ENCODE measurements at regions not wholly inside any gene's neighbourhood (a gene's known extent, or its start where the extent isn't known, plus 50 kb on each side); places are given as distances from the start of the nearest gene placed in this dataset.
"Not testable (repeated sequence)": the region's sequence is repeated elsewhere in the genome, so short reads cannot be mapped to it uniquely, and the experiment has no call there.

- no peak overlapping the region for H3K27ac ChIP-seq
- DNase-seq (ENCODE audit: low read depth, low spot score) = no peak
Measured at GRCh38 chr18:2114765-2115164, 456.5 kb downstream of the METTL4 start.

DNA sequence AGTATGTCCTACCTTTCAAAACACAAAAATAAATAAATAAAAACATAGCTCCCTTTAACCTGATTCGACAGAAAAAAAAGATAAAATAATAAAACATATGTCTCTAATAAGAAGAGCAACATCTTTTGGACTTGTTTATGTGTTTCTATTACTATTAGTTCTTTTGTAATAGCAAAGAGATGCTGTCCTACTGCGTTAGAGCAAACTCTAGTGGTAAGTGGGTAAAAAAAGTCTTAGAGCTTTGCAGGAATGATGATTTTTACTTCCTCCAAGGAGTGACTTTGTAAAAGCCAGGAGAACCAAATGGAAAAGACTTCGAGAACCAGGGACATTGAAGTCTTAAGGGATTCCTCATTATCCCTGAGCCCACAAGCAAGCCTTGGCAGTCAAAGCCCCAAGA lies 450.1 kb downstream of the METTL4 start:
- H3K27ac ChIP-seq = no peak overlapping the region
- no peak for DNase-seq (ENCODE audit: low read depth, low spot score)

- DNase-seq (ENCODE audit: low read depth, low spot score) = no peak
- H3K27ac ChIP-seq = no peak overlapping the region
Measured at GRCh38 chr18:2123077-2123476, 448.2 kb downstream of the METTL4 start.

DNA sequence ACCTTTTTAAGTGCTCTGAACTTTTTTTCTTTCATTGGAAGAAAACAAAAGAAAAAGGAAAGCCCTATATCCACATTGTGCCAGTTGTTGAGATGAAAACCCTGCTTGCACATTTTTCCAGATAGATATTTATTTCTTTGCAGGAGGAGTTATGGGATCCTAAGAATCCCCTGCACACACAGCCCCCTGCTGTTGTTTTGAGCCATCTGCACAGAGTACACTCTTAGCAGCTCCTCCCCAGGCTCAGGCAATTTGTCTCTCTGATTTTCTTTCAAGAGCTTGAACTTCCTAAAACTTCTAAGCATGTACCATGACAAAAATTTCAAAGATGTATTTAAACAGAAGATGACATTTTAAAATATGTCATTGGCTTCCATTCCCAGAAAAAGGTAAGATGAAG lies 436.9 kb downstream of the METTL4 start:
- no peak for DNase-seq (ENCODE audit: low read depth, low spot score)
- H3K27ac ChIP-seq = no peak overlapping the region

DNA sequence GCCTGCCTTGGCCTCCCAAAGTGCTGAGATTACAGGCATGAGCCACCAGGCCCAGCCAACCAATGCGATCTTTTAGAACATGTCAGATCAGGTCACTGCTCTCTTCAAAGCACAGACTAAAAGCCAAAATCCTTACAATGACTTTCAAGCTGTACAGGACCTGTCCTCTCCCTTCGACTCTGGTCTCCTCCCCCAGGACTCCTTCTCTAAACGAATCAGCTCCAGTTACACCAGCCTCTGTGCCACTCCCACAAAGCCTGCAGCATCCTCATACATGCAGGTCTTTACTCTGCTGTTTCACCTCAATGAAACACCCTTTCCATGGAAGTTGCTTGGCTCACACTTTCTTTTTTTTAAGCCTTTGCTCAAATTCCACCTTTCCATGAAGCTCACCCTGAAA lies 436.0 kb downstream of the METTL4 start:
- no peak for DNase-seq (ENCODE audit: low read depth, low spot score)
- H3K27ac ChIP-seq = no peak overlapping the region

DNA sequence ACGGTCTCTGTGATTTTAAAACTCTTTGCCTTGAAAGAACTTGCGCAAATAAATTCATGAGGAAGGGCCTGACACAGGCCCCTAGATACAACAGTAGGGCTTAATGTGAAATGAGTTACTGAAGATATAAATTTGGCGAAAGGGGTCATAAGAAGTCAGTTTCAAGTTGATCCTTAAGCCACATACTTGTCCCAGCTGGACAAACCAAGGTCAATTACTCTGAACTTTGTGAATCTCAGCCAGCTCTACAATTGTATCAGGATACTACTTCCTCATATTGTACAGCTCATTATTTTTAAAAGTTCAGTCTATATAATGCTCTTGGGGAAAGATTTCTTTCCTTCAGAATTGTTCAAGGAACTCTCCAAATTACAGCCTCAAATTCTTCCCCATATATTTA lies 432.8 kb downstream of the METTL4 start:
- DNase-seq (ENCODE audit: low read depth, low spot score) = no peak
- H3K27ac ChIP-seq = no peak overlapping the region

DNA sequence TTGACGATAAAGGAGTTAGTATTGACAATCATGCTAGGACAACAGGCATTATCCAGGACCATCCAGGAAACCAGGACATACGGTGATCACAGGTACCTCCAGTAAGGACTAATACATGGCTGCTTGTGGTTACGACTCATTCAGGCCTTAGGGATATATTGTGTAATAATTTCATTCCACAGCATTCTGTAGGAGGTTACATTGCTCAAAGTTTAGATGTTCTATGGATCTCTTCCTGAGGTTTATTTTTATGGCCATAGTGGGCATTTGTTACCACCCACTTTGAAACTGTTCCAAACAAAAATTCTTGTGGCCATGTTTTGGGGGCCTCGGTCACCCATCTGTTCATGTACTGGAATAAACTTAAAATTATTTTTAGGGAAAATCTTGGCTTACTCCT lies 431.6 kb downstream of the METTL4 start:
- peak; percentile 51 for DNase-seq (ENCODE audit: low read depth, low spot score)

GRCh38 chr18:2143636-2144035 lies 427.7 kb downstream of the METTL4 start:
- H3K27ac ChIP-seq = no peak overlapping the region
- no peak for DNase-seq (ENCODE audit: low read depth, low spot score)

More for the DNA sequence above, 431.6 kb downstream of the METTL4 start:
- no peak overlapping the region for H3K27ac ChIP-seq

DNA sequence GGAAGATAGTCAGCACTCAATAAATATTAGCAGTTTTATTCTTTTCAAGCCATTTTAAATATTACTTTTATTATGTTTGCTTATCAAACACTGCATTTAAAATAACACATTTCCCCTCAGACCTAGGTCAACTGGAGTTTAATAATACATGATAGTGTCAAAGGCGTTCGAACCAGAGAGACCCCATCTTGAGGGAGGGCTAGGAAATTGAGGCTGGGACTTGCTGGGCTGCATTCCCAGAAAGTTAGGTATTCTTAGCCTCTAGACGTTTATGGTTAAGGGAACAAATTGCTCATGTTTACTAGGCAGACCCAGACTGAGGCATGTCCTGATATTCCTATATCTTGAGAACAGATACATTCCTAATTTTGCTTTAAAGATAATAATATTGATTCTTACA lies 426.5 kb downstream of the METTL4 start:
- H3K27ac ChIP-seq = no peak overlapping the region
- DNase-seq (ENCODE audit: low read depth, low spot score) = no peak

DNA sequence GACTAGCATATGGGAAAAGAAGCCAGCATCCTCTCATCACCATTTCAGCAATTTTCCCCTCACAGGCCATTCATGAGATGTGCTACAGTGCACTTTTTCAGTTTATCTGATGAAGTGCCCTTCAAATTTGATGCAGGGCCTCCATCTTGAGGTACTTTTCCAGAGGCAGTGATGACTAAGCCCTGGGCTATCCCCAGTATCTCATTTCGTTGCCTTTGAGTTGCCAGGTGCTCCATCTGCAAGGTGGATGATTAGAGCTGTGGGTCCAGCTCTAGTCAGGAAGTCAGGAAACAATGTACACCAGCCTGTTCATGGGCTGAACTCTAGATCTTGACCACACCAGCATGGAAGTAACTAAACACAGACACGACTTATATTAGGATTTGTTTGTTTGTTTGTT lies 425.2 kb downstream of the METTL4 start:
- no peak for DNase-seq (ENCODE audit: low read depth, low spot score)
- H3K27ac ChIP-seq = no peak overlapping the region

GRCh38 chr18:2146754-2147153 lies 424.6 kb downstream of the METTL4 start:
- no peak for DNase-seq (ENCODE audit: low read depth, low spot score)
- H3K27ac ChIP-seq = peak overlapping the region; percentile 91

DNA sequence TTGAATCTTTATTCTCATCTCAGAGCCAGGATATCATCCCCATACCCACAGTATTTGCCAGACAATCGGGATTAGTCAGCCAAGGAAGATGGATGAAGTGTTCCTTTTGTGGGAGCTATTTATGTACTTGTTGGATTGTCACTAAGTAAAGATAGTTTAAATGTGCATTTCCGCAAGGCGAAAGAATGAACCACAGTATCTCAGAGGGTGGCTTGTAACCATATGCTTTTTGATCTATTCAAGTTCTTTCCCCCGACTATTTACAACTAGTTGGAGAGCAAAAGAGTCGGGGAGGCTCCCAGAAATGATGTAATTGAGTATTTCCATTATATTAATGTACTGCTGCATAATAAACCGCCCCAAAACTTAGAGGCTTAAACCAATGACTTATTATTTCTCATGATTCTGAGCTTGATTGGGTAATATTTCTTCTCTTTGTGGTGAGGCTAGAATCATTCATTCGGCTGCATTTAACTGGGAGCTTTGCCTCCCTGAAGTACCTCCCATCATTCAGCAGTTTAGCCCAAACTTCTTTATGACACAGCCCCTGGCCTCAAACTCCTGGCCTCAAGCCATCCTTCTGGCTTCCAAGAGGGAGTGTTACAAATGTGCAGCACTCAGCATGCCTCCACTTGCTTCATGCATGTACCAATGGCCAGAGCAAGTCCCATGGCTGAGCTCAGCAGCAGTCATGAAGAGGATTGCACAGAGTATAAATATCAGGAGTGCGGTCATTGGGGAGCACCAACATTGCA lies 423.7 kb downstream of the METTL4 start:
- peak; percentile 95 for DNase-seq (ENCODE audit: low read depth, low spot score)
- peak overlapping the region; percentile 91 for H3K27ac ChIP-seq

DNA sequence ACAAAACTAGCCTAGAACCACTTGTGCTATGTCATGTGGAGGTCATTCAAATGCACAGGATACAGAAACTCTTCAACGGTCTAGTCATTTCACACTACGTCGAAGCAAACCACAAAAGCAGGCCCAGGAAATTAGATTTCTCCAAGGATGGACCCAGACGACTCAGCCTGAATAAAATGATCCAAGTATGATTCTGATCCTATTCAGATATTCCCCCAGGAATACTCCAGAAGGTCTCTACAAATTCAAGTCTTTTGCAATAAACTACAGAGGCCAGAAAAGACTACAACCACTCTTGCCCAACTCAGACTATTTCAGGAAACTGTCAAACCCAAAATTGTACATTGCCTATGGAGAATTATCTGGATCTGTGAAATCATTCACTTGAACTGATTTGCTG lies 422.5 kb downstream of the METTL4 start:
- no peak for DNase-seq (ENCODE audit: low read depth, low spot score)
- peak overlapping the region; percentile 91 for H3K27ac ChIP-seq

- peak overlapping the region; percentile 55 for H3K27ac ChIP-seq
Measured at GRCh38 chr18:2150566-2150965, 420.7 kb downstream of the METTL4 start.

GRCh38 chr18:2154278-2154677 lies 417.0 kb downstream of the METTL4 start:
- DNase-seq (ENCODE audit: low read depth, low spot score) = no peak

More at GRCh38 chr18:2150566-2150965, 420.7 kb downstream of the METTL4 start:
- no peak for DNase-seq (ENCODE audit: low read depth, low spot score)

DNA sequence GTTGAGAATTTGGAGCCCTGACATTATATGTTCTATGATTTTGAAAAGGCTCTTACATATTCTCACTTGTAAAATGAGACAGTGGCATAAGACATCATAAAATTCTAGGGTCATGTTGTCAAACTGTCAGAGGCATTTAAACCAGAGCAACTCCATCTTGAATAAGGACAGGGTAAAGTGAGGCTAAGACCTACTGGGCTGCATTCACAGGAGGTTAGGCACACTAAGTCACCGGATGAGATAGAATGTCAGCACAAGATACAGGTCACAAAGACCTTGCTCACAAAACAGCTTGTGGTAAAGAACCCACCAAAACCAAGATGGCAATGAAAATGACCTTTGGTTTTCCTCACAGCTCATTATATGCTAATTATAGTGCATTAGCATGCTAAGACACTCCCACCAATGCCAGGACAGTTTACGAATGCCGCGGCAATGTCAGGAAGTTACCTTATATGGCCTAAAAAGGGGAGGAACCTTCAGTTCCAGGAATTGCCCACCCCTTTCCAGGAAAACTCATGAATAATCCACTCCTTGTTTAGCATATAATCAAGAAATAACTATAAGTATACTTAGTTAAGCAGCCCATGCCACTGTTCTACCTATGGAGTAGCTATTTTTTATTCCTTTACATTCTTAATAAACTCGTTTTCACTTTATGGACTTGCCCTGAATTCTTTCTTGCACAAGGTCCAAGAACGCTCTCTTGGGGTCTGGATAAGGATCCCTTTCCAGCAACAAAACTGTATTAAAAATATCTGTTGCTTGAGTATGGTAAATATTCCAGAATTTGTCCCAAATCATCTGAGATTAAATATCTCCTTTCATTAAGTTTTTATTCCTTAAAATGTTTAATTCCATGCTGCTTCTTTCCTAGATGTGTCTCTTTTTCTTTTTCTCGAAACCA lies 406.4 kb downstream of the METTL4 start:
- DNase-seq (ENCODE audit: low read depth, low spot score) = no peak
- no peak overlapping the region for H3K27ac ChIP-seq

More at GRCh38 chr18:2154278-2154677, 417.0 kb downstream of the METTL4 start:
- H3K27ac ChIP-seq = no peak overlapping the region

DNA sequence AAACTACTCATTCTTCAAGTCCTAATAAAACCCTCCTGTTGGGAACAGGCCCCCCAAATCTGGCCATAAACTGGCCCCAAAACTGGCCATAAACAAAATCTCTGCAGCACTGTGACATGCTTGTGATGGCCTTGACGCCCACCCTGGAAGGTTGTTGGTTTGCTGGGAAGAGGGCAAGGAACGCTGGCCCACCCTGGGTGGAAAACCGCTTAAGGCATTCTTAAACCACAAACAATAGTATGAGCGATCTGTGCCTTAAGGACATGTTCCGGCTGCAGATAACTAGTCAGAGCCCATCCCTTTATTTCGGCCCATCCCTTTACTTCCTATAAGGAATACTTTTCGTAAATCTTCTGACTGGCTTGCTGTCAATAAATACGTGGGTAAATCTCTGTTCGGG lies 404.4 kb downstream of the METTL4 start:
- DNase-seq (ENCODE audit: low read depth, low spot score) = not testable (repeated sequence)

DNA sequence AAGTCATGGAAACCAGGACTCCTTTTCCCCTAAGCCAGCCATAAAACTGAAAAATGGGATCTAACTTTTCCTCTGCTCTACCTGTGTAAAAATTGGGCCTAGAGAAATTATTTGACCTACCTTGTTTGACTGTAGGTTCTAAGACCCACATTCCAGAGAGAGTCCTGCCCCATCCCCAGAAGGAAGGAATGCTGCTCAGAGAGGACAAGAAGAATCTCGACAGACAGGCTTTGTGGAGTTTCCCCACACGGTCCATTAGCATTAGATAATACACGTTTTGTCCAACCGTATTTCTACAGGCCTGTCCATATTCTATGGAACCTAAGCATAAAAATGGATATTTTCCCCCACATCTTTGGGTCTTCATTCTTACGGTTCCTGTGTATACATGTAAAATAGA lies 403.3 kb downstream of the METTL4 start:
- no peak for DNase-seq (ENCODE audit: low read depth, low spot score)
- H3K27ac ChIP-seq = peak overlapping the region; percentile 36

More for the DNA sequence above, 404.4 kb downstream of the METTL4 start:
- not testable (repeated sequence) for H3K27ac ChIP-seq

DNA sequence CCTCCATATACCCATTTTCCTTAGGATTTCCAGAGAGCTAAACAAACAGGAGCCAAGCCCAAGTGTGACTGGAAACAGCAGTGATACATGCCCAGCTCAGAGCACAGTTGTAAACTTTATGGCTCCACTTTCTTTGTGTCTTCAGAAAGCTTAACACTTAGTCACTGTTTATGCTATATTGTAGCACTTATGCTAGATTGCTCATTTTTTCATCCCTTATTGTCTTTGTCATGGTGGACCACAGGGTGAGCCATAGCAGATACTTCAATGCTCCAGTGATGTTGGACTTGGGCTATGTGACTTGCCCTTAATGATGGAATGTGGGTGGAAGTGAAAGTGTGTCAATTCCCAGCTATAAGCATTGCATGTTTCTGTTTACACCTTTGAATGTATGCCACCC lies 401.6 kb downstream of the METTL4 start:
- DNase-seq (ENCODE audit: low read depth, low spot score) = peak; percentile 64
- peak overlapping the region; percentile 36 for H3K27ac ChIP-seq

GRCh38 chr18:2171840-2172625 lies 399.3 kb downstream of the METTL4 start:
- no peak overlapping the region for H3K27ac ChIP-seq
- no peak for DNase-seq (ENCODE audit: low read depth, low spot score)

Data from epithelial cell of prostate (primary cell).